HS-5 (cell line): ENCODE measurements at regions not wholly inside any gene's neighbourhood (a gene's known extent, or its start where the extent isn't known, plus 50 kb on each side); places are given as distances from the start of the nearest gene placed in this dataset.
"Not testable (repeated sequence)": the region's sequence is repeated elsewhere in the genome, so short reads cannot be mapped to it uniquely, and the experiment has no call there.

Experiments used
- DNase-seq: peaks from one replicate; pipeline ENCODE4 v3.0.0-alpha.2; 2012; ENCODE audit warnings: low read depth

DNA sequence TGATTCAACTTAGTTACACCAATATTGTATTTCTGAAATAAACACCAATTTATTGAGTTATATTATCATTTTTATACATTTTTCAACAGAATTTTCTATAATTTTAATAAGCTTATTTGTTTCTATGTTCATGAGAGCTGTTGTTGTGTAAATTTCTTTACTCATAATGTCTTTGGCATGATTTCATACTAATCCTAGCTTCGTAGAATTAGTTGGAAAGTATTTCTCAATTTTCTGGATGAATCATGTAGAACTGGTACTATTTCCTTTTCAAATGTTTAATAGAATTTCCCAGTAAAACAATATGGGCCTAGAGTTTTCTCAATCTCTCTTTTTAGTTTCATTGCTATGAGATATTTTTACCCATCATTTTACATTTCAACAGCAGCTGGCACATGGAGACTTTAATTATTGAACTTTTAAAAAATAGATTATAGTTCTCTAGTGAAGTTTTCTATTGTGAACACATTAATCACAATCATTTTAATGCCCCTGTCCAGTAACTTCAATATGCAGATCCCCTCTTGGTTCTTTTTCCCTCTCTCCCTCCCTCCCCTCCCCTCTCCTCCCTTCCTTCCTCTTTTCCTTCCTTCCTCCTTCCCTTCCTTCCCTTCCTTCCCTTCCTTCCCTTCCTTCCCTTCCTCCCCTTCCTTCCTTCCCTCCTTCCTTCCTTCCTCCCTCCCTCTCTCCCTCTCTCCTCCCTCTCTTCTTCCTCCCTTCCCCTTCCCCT lies 1357.1 kb downstream of the ZPLD1 start:
- no peak for DNase-seq

DNA sequence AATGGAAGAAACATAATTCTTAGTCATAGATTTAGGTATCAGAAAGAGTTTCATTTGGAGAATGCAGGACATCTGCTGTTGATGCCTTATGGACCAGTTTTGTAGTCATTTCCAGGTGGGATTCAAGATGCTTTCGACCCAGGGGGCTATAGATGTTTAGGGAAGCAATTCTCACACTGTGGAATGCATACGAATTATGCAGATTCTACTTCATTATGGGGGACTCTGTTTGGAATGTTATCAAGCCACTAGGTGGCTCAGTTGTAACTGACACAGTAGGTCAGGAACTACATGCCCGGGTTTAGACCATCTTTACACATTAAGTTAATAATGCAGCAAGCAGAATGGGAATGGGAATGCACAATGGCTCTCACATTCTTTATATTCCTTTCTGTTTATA lies 1359.8 kb downstream of the ZPLD1 start:
- no peak for DNase-seq

DNA sequence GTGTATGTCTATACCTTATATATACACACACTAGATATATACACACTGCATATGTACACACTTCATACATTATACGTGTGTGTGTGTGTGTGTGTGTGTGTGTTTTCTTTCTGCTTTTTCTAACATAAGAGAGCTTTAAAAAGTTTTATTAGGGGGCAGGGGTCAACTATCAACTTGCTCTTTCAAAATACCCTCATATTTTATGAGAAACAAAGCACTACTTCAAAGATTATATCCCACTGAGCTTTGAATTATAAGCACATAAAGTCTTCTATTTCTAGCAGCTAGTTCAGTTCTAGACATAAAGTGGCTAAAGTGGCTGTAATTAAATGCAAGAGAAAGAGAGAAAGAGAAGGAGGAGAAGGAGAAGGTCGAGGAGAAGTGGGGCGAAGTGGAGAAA lies 1361.3 kb downstream of the ZPLD1 start:
- DNase-seq: no peak

DNA sequence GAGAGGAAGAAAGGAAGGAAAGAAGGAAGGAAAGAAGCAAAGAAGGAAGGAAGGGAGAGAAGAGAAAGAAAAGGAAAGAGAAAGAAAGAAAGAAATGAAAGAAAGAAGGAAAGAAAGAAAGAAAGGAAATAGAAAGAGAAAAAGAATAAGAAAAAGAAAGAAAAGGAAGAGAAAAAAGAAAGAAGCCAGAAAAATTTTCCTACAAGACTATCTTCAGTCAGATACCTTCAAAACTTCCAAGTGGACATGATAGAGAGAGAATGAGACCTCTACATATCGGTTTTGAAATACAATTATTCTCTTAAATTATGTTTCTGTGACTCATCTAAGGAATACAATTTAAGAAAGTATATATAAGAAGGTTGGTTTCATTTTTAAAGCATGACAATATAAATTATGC lies 1369.0 kb downstream of the ZPLD1 start:
- no peak for DNase-seq

DNA sequence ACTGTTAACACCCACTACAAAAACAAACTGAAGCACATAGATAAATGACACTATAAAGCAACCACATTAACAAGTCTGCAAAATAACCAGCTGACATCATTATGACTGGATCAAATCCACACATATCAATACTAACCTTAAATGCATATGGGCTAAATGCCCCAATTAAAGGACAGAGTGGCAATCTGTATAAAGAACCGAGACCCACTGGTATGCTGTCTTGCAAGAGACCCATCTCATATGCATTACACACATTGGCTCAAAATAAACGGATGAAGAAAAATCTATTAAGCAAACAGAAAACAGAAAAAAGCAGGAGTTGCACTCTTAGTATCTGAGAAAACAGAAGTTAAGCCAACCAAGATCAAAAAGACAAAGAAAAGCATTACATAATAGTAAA lies 1375.4 kb downstream of the ZPLD1 start:
- no peak for DNase-seq

DNA sequence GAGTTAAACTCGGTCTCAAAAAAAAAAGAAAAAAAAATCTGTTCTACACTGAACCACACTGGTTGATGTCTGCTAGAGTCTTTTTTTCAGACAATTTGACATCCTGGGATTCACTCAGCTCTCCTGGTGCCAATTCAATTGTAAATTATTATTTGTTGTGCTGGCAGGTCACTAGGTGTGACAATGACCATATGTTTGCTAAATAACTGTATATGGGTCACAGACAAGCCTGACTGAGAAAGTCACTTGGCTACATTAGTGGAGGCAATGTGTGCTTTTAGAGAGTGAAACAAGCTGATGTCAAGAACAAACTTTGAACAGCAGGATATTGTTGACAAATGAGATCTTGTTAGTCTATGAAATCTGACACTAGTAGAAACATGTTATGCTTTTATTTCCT lies 1379.1 kb downstream of the ZPLD1 start:
- DNase-seq: no peak

DNA sequence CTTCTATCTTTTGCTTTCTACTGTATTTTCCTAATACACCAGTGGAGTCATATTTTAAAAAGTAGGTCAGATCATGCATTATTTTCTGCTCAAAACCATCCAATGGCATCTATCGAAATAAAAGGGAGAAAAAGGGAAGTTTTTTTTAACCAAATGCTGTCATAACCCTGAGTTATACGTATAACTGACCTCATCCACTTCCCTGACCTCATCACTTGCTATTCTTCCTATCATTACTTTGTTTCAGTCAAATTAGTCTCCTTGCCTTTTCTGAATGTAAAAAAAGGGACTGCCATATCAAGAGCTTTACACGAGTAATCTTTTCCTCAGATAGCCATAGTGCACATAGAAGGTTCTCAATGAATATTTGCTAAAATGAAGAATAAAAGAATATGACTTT lies 1383.6 kb downstream of the ZPLD1 start:
- no peak for DNase-seq

DNA sequence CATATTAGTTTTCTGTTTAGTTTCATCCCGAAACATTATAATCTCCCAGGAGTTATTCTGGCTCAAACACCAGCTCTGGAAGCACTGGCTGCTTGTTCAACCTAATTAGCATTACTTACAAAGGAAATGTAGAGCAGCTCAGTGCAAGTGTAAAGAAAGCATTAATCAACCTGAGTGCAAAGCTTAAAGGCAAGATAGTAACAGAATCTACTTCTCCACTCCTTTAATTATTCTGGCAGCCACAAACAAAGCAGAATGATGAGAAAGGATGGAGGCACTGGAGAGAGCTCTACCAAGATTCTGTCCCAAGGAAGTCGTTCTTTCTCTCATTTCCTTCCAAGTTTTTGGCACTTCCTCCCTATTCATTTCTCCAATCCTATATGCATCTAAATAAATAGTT lies 1384.0 kb downstream of the ZPLD1 start:
- no peak for DNase-seq

DNA sequence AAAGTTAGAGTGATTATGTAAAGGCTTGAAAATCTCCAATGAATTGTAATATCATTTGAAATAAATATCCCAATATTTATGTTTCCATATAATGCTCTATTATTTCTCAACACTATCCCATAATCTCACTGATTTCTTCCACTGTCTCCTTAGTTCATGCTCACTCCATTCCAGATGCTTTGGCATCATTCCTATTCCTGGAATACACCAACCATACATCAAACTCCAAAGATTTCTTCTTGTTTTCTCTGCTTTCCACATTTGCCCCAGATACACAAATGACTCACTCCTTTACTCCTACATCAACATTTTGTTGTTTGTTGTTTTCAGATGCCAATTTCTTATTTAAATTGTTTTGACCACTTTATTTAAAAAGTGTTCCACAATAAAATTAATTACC lies 1390.8 kb downstream of the ZPLD1 start:
- DNase-seq: no peak

DNA sequence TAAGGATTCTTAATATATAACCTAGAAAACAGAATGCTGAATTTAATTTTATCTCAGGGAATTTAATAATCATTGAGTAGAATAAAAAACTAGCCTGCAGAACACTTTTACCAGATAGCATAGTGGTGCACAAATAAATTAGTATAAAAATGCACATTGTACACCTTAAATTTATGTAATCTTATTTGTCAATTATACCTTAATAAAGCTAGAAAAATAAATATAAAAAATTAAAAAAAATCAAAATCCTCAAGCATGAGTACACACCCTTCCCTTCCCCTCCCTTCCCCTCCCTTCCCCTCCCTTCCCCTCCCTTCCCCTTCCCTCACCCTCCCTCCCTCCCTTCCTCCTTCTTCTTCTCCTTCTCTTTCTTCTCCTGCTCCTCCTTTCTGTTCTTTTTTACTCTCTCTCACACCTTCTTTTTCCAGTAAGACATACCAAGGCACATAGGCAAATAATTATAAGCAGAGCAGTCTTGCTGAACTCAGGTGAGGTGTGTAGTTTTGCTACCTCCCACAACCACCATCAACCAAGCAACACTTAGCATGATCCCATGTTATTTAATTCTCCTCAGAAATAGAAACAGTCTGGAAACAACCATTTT lies 1395.0 kb downstream of the ZPLD1 start:
- no peak for DNase-seq

DNA sequence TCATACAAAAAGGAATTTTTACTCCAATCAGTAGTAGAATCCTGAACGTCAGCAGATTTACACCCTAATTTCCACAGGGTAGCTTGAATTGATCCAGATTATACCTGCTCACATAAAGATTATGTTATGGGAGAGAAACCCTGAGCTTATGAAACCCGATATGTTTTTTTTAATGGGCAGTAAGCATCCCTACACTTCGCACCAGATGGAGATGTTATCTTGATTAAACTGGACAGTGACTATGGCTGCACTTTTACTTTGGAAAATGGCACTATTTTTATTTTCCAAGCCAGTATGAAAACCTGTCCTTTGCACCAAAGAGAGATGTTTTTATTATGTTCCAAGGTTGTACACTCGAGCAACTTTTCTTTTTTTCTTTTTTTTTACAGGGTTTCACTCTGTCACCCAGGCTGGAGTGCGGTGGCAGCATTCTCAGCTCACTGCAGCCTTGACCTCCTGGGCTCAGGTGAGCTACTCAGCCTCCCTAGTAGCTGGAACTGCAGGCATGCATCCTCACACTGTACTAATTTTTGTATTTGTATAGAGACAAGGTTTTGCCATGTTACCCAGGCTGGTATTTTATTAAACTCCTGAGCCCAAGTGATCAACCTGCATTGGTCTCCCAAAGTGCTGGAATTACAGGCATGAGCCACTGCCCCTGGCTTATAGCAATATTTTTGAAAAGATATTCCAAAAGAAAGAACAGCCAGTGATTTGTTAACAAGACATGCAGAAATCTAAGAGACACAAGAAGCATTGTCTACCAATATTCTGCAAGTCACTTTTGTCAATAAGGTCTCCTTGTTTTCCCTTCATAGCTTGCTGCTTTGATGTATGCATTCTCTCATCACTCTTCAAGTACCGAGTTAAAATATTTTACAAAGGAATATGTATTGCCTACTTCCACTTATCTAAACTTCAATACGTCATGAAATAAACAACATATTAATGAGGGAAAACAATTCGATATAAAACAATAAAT lies 1412.6 kb downstream of the ZPLD1 start:
- DNase-seq: no peak

DNA sequence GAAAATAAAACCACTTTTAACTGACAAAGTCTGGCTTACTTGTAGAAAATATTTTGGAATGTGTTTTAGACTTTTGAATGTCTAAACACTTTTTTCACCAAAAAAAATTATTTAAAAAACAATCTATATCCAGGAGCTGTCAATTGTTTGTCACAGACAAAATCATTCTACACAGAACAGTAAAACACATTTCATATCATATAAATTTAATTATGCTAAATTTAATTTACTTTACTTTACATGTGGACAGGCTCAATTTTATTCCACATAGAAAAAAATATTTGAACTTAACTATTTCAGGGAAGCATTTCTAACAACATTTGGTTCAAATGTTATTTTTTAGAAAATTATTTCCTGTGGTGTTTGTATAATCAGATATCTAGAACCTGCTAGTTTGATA lies 1417.0 kb downstream of the ZPLD1 start:
- no peak for DNase-seq

DNA sequence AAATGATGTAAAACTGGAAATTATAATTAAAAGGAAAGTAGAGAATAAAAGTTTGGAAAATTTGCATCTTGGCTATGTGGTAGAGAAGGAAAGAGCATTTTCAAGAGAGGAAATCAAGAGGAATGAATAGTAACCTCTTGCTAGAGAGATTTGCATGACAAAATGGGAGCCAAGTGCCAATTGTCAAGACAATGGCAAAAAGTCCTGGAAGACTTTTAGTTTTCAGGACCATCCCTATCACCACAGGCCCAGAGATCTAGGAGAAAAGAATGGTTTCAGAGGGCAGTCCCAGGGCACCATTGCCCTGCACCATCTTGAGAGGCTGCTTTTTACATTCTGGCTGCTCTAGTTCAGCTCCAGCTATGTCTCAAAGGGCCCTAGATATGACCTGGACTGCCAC lies 1427.6 kb downstream of the ZPLD1 start:
- DNase-seq: no peak

DNA sequence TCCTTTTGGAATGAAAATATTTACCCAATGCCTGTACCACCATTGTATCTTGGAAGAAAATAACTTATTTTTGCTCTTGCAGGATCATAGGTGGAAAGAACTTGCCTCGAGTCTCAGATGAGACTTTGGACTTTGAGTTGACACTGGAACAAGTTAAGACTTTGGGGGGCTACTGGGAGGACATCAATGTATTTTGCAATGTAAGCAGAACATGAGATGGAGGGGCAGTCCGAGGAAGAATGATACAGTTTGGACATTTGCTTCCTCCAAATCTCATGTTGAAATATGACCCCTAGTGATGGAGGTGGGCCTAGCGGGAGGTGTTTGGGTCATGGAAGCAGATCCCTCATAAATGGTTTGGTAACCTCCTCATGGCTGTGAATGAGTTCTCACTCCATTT lies 1428.6 kb downstream of the ZPLD1 start:
- DNase-seq: no peak

DNA sequence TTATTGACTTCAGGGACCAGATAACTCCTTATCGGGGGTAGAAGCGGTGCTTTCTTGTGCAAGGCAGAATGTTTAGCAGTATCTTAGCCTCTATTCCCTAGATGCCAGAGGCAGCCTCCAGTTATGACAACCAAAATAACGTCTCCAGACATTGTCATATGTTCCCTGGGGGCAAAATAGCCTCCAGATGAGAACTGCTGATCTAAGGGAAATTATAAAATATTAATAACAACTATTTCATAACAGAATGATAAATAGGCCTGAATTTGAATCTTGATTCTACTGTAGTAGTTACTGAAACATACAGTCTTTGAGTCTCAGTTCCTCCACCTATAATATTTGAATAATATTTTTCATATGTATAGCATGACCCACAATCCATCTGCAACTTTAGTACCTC lies 1431.3 kb downstream of the ZPLD1 start:
- DNase-seq: no peak

DNA sequence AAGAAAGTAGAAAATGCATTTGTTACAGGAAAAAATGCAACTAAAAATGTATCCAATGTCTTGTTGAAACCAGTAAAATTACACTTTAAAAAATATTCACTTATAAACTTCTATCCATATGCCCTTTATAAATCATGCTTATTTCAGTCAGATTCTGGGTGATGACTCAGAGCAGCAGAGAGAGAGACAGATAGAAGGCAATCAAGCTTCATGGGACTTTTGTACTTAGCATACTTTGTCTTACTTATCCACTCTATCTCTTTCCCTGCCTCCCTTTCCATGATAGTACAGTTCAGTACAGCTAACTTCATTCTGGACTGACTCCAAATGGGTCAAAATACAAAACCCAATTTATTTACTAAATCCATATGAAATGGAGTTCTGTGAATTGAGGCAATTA lies 1438.2 kb downstream of the ZPLD1 start:
- no peak for DNase-seq

DNA sequence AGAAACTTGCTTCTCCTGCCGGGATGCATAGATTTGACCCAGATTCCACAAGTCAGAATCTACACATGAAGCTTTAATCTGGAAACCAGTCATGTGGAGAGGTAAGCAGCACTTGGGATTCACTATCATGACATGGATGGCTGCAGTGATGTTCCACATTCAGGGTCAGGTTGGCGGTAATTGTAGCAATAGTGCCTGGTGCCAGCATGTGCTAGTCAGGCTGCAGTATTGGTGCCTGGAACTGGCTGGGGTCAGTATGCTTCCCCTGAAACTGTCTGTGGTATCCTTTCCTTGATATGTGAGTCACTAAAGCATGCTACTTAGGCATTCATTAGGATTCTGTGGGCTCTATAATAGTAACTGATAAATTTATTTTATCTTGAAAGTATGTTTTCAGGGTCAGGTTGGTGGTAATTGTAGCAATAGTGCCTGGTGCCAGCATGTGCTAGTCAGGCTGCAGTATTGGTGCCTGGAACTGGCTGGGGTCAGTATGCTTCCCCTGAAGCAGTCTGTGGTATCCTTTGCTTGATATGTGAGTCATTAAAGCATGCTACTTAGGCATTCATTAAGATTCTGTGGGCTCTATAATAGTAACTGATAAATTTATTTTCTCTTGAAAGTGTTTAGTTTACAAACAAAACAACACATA lies 1439.2 kb downstream of the ZPLD1 start:
- no peak for DNase-seq

DNA sequence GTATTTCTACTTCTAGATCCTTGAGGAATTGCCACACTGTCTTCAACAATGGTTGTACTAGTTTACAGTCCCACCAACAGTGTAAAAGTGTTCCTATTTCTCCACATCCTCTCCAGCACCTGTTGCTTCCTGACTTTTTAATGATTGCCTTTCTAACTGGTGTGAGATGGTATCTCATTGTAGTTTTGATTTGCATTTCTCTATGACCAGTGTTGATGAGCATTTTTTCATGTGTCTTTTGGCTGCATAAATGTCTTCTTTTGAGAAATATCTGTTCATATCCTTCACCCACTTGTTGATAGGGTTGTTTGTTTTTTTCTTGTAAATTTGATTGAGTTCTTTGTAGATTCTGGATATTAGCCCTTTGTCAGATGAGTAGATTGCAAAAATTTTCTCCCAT lies 1447.0 kb downstream of the ZPLD1 start:
- DNase-seq: not testable (repeated sequence)

DNA sequence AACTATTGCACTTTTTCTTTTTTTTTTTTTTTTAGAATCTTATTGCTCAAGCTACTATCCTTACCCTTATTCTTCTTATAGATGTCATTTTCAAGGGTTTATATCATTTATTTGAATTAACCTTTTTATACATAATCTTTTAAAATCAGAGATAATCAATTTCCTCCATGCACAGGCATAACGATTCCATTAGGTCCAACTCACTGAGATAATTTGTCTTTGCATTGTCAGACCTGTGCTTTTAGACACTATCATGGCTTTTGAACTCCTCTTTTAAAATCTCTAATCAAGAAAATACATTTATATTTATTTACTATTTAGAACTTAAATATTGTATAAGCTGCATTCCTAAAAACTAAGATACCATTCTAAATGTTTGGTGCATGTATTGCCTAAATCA lies 1454.9 kb downstream of the ZPLD1 start:
- DNase-seq: no peak

DNA sequence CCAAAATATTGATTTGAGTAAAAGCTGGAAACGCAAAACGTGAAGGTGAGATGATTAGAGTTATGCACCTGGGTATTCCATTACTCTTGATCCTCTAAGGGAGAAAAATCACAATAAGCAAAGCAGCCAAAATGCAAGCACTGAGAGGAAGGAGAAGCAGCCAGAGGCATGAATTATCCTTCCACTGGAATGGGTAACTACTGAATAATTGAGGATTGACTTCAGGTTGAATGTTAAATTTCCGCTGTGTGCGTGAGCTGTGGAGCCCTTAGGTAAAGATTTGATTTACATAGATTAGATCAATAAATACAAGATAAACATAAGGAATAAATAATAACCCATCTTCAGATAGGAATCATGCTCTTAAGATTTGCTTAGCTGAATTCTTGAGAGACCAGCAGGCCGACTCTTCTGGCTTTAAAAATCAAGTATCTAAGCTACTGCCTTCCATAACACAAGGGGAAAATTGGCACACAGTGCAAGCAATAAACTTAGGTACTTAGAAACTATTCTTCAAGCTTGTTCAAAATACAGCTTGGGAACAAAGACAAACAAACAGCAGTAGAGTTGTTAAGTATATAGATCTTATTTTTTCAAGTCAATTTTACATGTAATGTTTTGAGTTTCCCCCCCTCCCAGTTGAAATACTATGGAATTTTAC lies 1459.5 kb downstream of the ZPLD1 start:
- DNase-seq: no peak

DNA sequence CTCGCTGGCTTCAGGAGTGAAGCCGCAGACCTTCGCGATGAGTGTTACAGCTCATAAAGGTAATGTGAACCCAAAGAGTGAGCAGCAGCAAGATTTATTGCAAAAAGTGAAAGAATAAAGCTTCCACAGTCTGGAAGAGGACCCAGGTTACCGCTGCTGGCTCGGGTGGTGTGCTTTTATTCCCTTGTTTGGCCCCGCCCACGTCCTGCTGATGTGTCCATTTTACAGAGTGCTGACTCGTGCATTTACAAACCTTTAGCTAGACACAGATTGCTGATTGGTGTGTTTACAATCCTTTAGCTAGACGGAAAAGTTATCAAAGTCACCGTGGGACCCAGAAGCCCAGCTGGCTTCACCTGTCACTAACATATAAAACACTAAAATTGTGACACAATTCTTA lies 1464.5 kb downstream of the ZPLD1 start:
- DNase-seq: no peak

DNA sequence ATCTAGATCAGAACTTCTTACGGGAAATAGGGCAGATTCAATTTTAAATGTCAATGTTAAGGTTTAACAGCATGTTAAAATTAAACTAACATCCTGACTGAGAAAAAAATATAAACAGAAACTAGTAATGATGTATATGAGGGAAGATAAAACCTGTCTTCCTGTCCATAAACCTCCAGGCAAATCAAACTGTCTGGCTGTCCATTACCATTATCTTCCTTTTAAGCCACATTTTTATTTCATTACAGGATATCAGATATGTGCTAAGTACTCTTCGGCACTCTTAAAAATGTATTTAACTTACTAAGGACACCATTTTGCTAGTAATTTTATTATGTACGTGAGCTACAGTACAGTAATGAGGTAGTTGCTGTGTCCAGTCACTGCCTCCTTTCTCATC lies 1461.7 kb upstream of the ALCAM start:
- no peak for DNase-seq
